ENCODE measurements at regions not wholly inside any gene's neighbourhood (a gene's known extent, or its start where the extent isn't known, plus 50 kb on each side); places are given as distances from the start of the nearest gene placed in this dataset.

GRCh38 chr4:81605271-81605670, 133.6 kb upstream of the RASGEF1B start:
- H2AFZ ChIP-seq (ENCODE audit: insufficient read depth, low read depth, low read length, poor library complexity, severe bottlenecking) = no peak overlapping the region
- peaks cover 26 to 28% of the 10 kb centered on the region in 2 donors for H3K4me1 ChIP-seq (ENCODE audit: control insufficient read depth in 1 of 2, insufficient read depth in 2 of 2, low read length in 2 of 2)
- intact Hi-C loops (cut with micrococcal nuclease) = loop anchor here in 1 of 2 donors (5.0 kb wide), 2 partner anchors 98 to 133 kb away; partner anchors contain the start of gene RASGEF1B
- H3K4me3 Mint-ChIP-seq = no peak overlapping the region
- H3K27ac ChIP-seq (ENCODE audit: low read depth in 1 of 2, low read length in 2 of 2) = no peak overlapping the region
- no peaks in the 10 kb centered on the region for H3K36me3 Mint-ChIP-seq
- no peaks in the 10 kb centered on the region for H3K9me3 Mint-ChIP-seq
- H3K27ac Mint-ChIP-seq = no peak overlapping the region
- no peak for TF ChIP-seq CTCF (IDR thresholded peaks at IDR 0.05)
- no peaks in the 10 kb centered on the region for H3K79me2 ChIP-seq (ENCODE audit: insufficient read depth, low read length)
- H4K20me1 ChIP-seq (ENCODE audit: insufficient read depth, low read length) = no peaks in the 10 kb centered on the region
- DNase-seq = peak; percentile 12 to 46 (median 36)
- peaks cover 26% of the 10 kb centered on the region for H3K4me1 Mint-ChIP-seq
- H3K4me2 ChIP-seq (replicated peaks; ENCODE audit: extremely low read depth, low read length, poor library complexity, severe bottlenecking) = peak overlapping the region; percentile 18
- no peaks in the 10 kb centered on the region for H3K9me3 ChIP-seq (replicated peaks in 1 of 2; ENCODE audit: control insufficient read depth in 1 of 2, insufficient read depth in 1 of 2, low read length in 2 of 2)
- no peaks in the 10 kb centered on the region for H3K36me3 ChIP-seq (replicated peaks in 1 of 2; ENCODE audit: control insufficient read depth in 1 of 2, insufficient read depth in 2 of 2, low read length in 2 of 2)
- no peaks in the 10 kb centered on the region for H3K27me3 ChIP-seq (ENCODE audit: control insufficient read depth in 2 of 2, insufficient read depth in 2 of 2, low read length in 2 of 2)
- WGBS (ENCODE audit: insufficient coverage) = no CpG with 5 or more reads among the region's 2 CpGs
- no peak overlapping the region for H3K9ac ChIP-seq (ENCODE audit: insufficient read depth, low read length, poor library complexity, severe bottlenecking)
- H3K4me3 ChIP-seq (replicated peaks in 1 of 3; ENCODE audit: low read depth in 2 of 3, low read length in 3 of 3) = no peak overlapping the region
- peaks cover 0 to 2% (median 1%) of the 10 kb centered on the region in 3 donors for H3K27me3 Mint-ChIP-seq (ENCODE audit: low read depth in 3 of 3)

- H3K79me2 ChIP-seq (ENCODE audit: insufficient read depth, low read length) = no peaks in the 10 kb centered on the region
- no peaks in the 10 kb centered on the region for H3K27me3 ChIP-seq (ENCODE audit: control insufficient read depth in 2 of 2, insufficient read depth in 2 of 2, low read length in 2 of 2)
- H4K20me1 ChIP-seq (ENCODE audit: insufficient read depth, low read length) = no peaks in the 10 kb centered on the region
- H2AFZ ChIP-seq (ENCODE audit: insufficient read depth, low read depth, low read length, poor library complexity, severe bottlenecking) = no peak overlapping the region
- Mint-ChIP-seq H3K4me3 (no peak overlapping the region), H3K27ac (no peak overlapping the region), H3K27me3 (ENCODE audit: low read depth in 3 of 3) (peaks cover 0 to 2% (median 1%) of the 10 kb centered on the region in 3 donors), H3K9me3 (no peaks in the 10 kb centered on the region), H3K36me3 (no peaks in the 10 kb centered on the region), H3K4me1 (peaks cover 26% of the 10 kb centered on the region)
- DNase-seq = no peak
- H3K4me3 ChIP-seq (replicated peaks in 1 of 3; ENCODE audit: low read depth in 2 of 3, low read length in 3 of 3) = no peak overlapping the region
- no peaks in the 10 kb centered on the region for H3K36me3 ChIP-seq (replicated peaks in 1 of 2; ENCODE audit: control insufficient read depth in 1 of 2, insufficient read depth in 2 of 2, low read length in 2 of 2)
- no peak for TF ChIP-seq CTCF (IDR thresholded peaks at IDR 0.05)
- no peaks in the 10 kb centered on the region for H3K9me3 ChIP-seq (replicated peaks in 1 of 2; ENCODE audit: control insufficient read depth in 1 of 2, insufficient read depth in 1 of 2, low read length in 2 of 2)
- WGBS (ENCODE audit: insufficient coverage) = no CpG with 5 or more reads among the region's 3 CpGs
- intact Hi-C loops (cut with micrococcal nuclease) = loop anchor here in 1 of 2 donors (5.0 kb wide), 2 partner anchors 97 to 132 kb away; partner anchors contain the start of gene RASGEF1B
- H3K4me1 ChIP-seq (ENCODE audit: control insufficient read depth in 1 of 2, insufficient read depth in 2 of 2, low read length in 2 of 2) = peaks cover 26 to 28% of the 10 kb centered on the region in 2 donors
- H3K27ac ChIP-seq (ENCODE audit: low read depth in 1 of 2, low read length in 2 of 2) = no peak overlapping the region
- H3K4me2 ChIP-seq (replicated peaks; ENCODE audit: extremely low read depth, low read length, poor library complexity, severe bottlenecking) = peak overlapping the region; percentile 18
- H3K9ac ChIP-seq (ENCODE audit: insufficient read depth, low read length, poor library complexity, severe bottlenecking) = no peak overlapping the region
Observed at GRCh38 chr4:81604683-81605218, 133.0 kb upstream of the RASGEF1B start.

Data from CD14-positive monocyte (primary cell).